Caco-2 (cell line): ENCODE measurements at regions not wholly inside any gene's neighbourhood (a gene's known extent, or its start where the extent isn't known, plus 50 kb on each side); places are given as distances from the start of the nearest gene placed in this dataset.

Experiments
- BruUV-seq: library from RNA; stranded (reverse); fragments of 400-500 nt; replicated peaks from 2 replicates; lab custom pipeline; 2021; lab: Mats Ljungman, UMichigan
- CTCF ChIA-PET: fragments of 300-600 bp; sonication (Branson Sonifier 250); formaldehyde crosslinking; loops from one replicate; lab custom pipeline; 2022; ENCODE audit warnings: antibody characterized with exemption; lab: Charles Lee
- POLR2A ChIA-PET: fragments of 300-600 bp; sonication (Branson Sonifier 250); formaldehyde crosslinking; loops from one replicate; lab custom pipeline; 2022; ENCODE audit warnings: antibody characterized with exemption; lab: Charles Lee
- DNase-seq, 2 experiments: peaks; one replicate each; pipeline versions ENCODE4 v3.0.0 to v3.0.0-alpha.2; 2020 to 2022
- H3K27me3 ChIP-seq: replicated peaks from 2 replicates; pipeline ENCODE4 v1.6.0; 2011; ENCODE audit warnings: low read length; ENCODE audit not compliant: control insufficient read depth, insufficient read depth
- H3K36me3 ChIP-seq: 2 replicates; pipeline ENCODE4 v1.5.1; 2011; ENCODE audit warnings: low read length; ENCODE audit not compliant: control insufficient read depth, insufficient read depth
- H3K4me1 ChIP-seq: fragments of 250-450 bp; sonication (Bioruptor Pico); 2 replicates; pipeline ENCODE4 v1.5.1; 2020; ENCODE audit warnings: mild to moderate bottlenecking
- H3K4me3 ChIP-seq: 2 replicates; pipeline ENCODE4 v1.5.1; 2011; ENCODE audit warnings: low read depth, mild to moderate bottlenecking, control low read depth, low read length
- H3K9me3 ChIP-seq: fragments of 250-450 bp; sonication (Bioruptor Pico); 2 replicates; pipeline ENCODE4 v1.5.1; 2020; ENCODE audit warnings: mild to moderate bottlenecking, moderate library complexity
- H3K27ac Mint-ChIP-seq: one replicate; pipeline ENCODE4 v1.8.0; 2022; ENCODE audit warnings: mixed read lengths; ENCODE audit not compliant: unreplicated experiment
- H3K27me3 Mint-ChIP-seq: one replicate; pipeline ENCODE4 v1.8.0; 2022; ENCODE audit warnings: mixed read lengths; ENCODE audit not compliant: insufficient read depth, unreplicated experiment
- H3K36me3 Mint-ChIP-seq: one replicate; pipeline ENCODE4 v1.8.0; 2022; ENCODE audit warnings: mild to moderate bottlenecking, mixed read lengths; ENCODE audit not compliant: insufficient read depth, unreplicated experiment
- H3K4me1 Mint-ChIP-seq: one replicate; pipeline ENCODE4 v1.8.0; 2022; ENCODE audit warnings: low read depth, mixed read lengths; ENCODE audit not compliant: unreplicated experiment
- H3K4me3 Mint-ChIP-seq: one replicate; pipeline ENCODE4 v1.8.0; 2022; ENCODE audit warnings: mild to moderate bottlenecking, moderate library complexity, mixed read lengths; ENCODE audit not compliant: unreplicated experiment
- H3K9me3 Mint-ChIP-seq: one replicate; pipeline ENCODE4 v1.8.0; 2022; ENCODE audit warnings: mixed read lengths; ENCODE audit not compliant: unreplicated experiment
- CTCF ChIP-seq, 2 experiments: fragments of 200-600 bp in 1 of 2; IDR thresholded peaks; 1 replicate in 1 of 2; 2 replicates in 1 of 2; pipeline versions ENCODE4 v1.5.1 to v1.8.0; 2011 to 2022; ENCODE audit warnings: antibody characterized with exemption in 1 of 2, control low read depth in 1 of 2, inconsistent platforms in 1 of 2, low read depth in 1 of 2, low read length in 1 of 2, mild to moderate bottlenecking in 1 of 2, moderate library complexity in 1 of 2; ENCODE audit not compliant: insufficient read depth in 1 of 2, severe bottlenecking in 1 of 2, unreplicated experiment in 1 of 2
- intact Hi-C: fragments of 100-400 bp; cut with micrococcal nuclease; formaldehyde crosslinking; loops from one replicate; pipeline ENCODE4 v1.10.0; 2022; ENCODE audit not compliant: unreplicated experiment

- H3K4me3 Mint-ChIP-seq, result no peak overlapping the region
- H3K36me3 Mint-ChIP-seq, result no peaks in the 10 kb centered on the region
- peaks cover 10% of the 10 kb centered on the region for H3K9me3 Mint-ChIP-seq
- peaks cover 14% of the 10 kb centered on the region for H3K4me1 Mint-ChIP-seq
- no peak for DNase-seq
- no peak overlapping the region for H3K27ac Mint-ChIP-seq
- intact Hi-C loops, result no loop called here
- no peaks in the 10 kb centered on the region for H3K27me3 Mint-ChIP-seq
- H3K4me1 ChIP-seq, result peaks cover 12% of the 10 kb centered on the region
- no peaks in the 10 kb centered on the region for H3K36me3 ChIP-seq
- no peaks in the 10 kb centered on the region for H3K9me3 ChIP-seq
- no peak overlapping the region for H3K4me3 ChIP-seq
- ChIA-PET POLR2A (no interaction called here), CTCF (no interaction called here)
- BruUV-seq, result no TSS peak
- H3K27me3 ChIP-seq, result no peaks in the 10 kb centered on the region
- no peak for TF ChIP-seq CTCF (IDR thresholded peaks at IDR 0.05; ENCODE audit: insufficient read depth in 1 of 2, low read depth in 1 of 2, low read length in 1 of 2, severe bottlenecking in 1 of 2, unreplicated experiment in 1 of 2)
These were observed 300.7 kb upstream of the PITRM1 start for GRCh38 chr10:3473271-3473670.

- H3K4me3 Mint-ChIP-seq, result no peak overlapping the region
- peaks cover 10% of the 10 kb centered on the region for H3K9me3 Mint-ChIP-seq
- H3K4me1 Mint-ChIP-seq, result peaks cover 22% of the 10 kb centered on the region
- Histone ChIP-seq H3K4me3 (no peak overlapping the region), H3K27me3 (no peaks in the 10 kb centered on the region), H3K36me3 (no peaks in the 10 kb centered on the region), H3K4me1 (peaks cover 15% of the 10 kb centered on the region), H3K9me3 (no peaks in the 10 kb centered on the region)
- no peak overlapping the region for H3K27ac Mint-ChIP-seq
- TF ChIP-seq CTCF (IDR thresholded peaks at IDR 0.05; ENCODE audit: insufficient read depth in 1 of 2, low read depth in 1 of 2, low read length in 1 of 2, severe bottlenecking in 1 of 2, unreplicated experiment in 1 of 2), result no peak
- ChIA-PET CTCF (no interaction called here), POLR2A (no interaction called here)
- H3K36me3 Mint-ChIP-seq, result no peaks in the 10 kb centered on the region
- intact Hi-C loops, result no loop called here
- DNase-seq, result no peak
- H3K27me3 Mint-ChIP-seq, result no peaks in the 10 kb centered on the region
- no TSS peak for BruUV-seq
These were observed 299.9 kb upstream of the PITRM1 start for GRCh38 chr10:3472287-3473051.

- no peak overlapping the region for H3K27ac Mint-ChIP-seq
- Histone ChIP-seq H3K36me3 (no peaks in the 10 kb centered on the region), H3K4me1 (peaks cover 15% of the 10 kb centered on the region), H3K9me3 (no peaks in the 10 kb centered on the region), H3K4me3 (no peak overlapping the region), H3K27me3 (no peaks in the 10 kb centered on the region)
- no peaks in the 10 kb centered on the region for H3K27me3 Mint-ChIP-seq
- intact Hi-C loops, result no loop called here
- H3K4me1 Mint-ChIP-seq, result peaks cover 24% of the 10 kb centered on the region
- H3K9me3 Mint-ChIP-seq, result peaks cover 10% of the 10 kb centered on the region
- TF ChIP-seq CTCF (IDR thresholded peaks at IDR 0.05; ENCODE audit: insufficient read depth in 1 of 2, low read depth in 1 of 2, low read length in 1 of 2, severe bottlenecking in 1 of 2, unreplicated experiment in 1 of 2), result no peak
- no peak for DNase-seq
- no peaks in the 10 kb centered on the region for H3K36me3 Mint-ChIP-seq
- POLR2A ChIA-PET, result no interaction called here
- no TSS peak for BruUV-seq
- H3K4me3 Mint-ChIP-seq, result no peak overlapping the region
- CTCF ChIA-PET, result no interaction called here
These were observed 299.3 kb upstream of the PITRM1 start for GRCh38 chr10:3471927-3472286.
